NOMO-1 (cell line): ENCODE measurements at regions not wholly inside any gene's neighbourhood (a gene's known extent, or its start where the extent isn't known, plus 50 kb on each side); places are given as distances from the start of the nearest gene placed in this dataset.

ENCODE experiments used
- DNase-seq, 2 experiments: peaks; one replicate each; lab custom pipeline; 2025; ENCODE audit not compliant: unreplicated experiment in 2 of 2; lab: John Stamatoyannopoulos, UW

DNA sequence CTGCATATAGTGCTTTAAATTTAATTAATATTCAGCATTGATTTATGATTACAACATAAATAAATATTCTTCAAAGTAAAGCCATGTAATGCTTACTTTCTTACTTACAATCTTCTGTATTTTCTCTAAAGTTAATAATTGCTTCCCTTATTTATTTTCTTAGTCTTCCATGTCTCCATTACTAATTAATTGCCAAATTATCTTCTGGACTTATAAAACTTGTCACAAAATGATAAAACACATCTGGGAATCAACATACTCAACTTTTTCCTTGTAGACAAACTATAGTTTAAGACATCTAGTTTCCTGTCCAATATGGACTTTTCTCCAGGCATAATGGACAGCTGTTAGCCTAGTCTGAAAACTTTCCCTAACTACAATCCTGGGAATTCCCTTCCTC lies 466.6 kb downstream of the FLRT2 start:
- DNase-seq: no peak

DNA sequence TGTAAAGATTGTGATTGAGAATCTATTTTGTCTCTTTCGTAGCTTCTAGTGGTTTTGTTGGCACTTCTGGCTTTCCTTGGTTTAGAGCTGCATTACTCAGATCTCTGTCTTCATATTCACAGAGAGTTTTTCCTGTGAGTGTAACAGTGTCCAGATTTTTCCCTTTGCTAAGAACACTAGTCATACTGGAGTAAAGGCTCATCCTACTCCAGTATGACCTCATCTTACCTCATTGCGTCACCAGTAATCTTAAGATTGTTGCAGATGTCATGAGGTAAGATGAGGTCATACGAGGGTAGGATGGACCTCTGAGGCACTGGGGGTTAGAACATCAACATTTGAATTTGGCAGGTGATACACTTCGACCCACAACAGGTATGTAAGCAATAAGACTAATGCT lies 461.2 kb downstream of the FLRT2 start:
- DNase-seq: no peak

DNA sequence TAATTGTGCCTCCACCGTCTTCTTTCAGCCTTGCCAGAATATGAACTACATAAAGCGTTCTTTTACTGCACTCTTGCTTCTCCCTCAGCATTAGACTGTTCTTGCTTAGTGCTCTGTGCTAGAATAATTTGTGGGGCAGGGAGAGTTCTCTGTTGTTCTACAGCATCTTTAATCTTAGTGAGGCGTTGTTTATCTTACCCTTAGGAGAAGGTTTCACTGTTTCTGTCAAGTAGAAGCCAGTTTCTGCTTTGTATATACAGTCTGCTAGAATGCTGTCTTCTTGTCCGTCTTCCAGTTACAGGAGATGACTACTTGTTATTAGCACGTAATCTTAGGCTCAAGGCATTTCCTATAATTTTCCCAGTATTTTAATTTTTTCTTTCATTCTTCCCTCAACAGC lies 458.0 kb downstream of the FLRT2 start:
- DNase-seq: no peak

DNA sequence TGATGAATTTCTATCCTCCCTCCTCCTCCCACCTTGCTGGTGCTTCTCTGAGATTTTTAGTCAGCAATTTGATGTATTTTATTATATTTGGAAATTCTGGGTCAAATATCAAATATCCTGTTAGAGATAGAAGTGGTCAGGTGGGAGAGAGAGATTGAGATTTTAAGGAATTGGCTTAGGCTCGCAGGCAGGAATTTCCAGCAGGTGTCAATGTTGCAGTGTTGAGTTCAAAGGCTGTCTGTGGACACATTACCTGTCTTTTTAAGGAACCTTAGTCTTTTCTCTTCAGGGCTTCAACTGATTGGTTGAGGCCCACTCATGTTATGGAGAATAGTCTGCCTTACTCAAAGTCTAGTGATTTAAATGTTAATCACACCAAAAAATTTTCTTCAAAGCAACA lies 457.3 kb downstream of the FLRT2 start:
- DNase-seq: no peak

DNA sequence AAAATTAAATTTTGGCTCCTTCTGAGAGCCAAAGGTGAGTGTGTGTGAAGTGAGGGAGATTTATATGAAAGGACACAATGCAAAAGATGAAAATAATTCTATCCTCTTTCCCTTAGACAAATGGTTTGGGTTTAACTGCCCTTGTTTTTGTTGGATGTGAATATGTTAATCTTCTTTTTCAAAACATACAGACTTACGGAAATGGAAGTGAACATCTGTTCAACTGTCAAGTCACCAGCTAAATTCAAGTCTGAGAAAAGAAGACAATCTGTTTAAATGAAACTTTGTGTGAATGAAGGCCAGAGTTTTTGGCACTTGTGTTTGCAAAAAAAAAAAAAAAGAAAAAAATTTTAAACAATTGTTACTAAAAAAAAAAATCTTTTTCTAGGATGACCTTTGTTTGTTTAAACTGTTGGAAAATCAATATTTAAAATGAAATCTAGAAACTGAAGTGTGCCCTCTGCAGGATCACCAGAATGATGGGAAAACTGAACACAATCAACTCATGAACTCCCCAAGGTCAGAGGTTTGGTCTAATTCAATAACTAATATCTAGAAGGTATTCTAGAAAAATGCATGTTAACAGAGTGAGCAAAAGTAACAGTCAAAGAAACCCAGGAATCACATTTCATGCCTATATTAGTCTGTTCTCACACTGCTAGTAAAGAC lies 448.8 kb downstream of the FLRT2 start:
- no peak for DNase-seq

DNA sequence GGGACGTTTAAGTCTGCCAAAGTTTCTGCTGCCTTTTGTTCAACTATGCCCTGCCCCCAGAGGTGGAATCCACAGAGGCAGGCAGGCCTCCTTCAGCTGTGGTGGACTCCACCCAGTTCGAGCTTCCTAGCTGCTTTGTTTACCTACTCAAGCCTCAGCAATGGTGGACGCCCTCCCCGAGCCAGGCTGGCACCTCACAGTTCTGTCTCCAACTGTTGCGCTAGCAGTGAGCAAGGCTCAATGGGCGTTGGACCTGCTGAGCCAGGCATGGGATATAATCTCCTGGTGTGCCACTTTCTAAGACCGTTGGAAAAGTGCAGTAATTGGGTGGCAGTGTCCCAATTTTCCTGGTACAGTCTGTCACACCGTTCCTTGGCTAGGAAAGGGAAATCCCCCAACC lies 444.7 kb downstream of the FLRT2 start:
- no peak for DNase-seq

DNA sequence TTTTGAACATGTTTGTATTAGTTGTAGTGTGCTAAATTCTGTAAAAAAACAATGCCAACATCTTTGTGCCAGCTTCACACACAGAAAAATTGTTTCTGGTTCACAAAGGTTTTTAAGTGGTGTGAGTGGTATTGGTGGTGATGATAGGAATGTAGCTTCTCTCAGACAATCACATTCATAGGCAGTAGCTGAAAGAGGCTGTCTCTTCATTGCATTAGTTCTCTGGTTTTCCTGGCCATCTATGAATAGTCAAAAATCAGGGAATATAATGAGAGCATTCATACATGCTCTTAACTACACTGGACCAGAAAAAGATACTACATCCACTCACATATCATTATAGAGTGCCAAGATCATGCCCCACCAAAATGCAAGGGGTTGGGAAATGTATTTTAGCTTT lies 433.5 kb downstream of the FLRT2 start:
- DNase-seq: no peak

DNA sequence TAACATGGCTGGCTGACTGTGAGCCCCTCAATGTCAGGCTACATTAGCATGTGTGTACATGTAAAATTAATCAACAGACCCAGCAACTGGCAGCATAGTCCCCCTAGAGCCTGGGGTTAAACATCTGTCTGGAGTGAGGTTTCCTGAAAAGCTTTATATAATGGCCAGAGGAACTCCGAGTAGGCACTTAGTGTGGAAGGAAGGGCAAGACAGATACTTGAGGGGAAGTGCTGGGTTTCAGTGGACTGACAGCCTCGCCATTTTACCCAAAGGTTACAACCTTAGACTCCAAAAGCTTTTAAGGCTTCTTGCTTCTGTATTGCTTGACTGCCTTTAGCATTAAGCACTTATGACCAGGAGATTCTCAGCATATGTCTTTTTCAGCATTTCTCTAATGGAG lies 430.8 kb downstream of the FLRT2 start:
- DNase-seq: no peak

DNA sequence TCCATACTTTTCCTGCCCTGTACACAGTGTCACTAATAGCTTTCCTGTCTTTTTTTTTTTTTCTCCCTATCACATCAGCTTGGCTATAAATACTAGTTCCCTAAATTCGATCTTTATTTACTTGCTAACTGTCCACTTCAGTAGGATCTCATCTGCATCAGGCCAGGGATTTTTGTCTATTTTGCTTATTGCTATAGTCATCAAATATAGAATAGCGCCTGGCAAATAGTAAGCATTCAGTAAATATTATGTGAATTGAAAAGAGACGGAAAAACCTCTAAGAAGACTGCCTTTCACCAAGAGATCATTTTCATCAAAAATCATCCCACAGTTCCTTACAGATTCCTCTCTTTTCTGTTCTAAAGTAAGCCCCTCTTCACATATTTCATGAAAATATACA lies 429.1 kb downstream of the FLRT2 start:
- no peak for DNase-seq

DNA sequence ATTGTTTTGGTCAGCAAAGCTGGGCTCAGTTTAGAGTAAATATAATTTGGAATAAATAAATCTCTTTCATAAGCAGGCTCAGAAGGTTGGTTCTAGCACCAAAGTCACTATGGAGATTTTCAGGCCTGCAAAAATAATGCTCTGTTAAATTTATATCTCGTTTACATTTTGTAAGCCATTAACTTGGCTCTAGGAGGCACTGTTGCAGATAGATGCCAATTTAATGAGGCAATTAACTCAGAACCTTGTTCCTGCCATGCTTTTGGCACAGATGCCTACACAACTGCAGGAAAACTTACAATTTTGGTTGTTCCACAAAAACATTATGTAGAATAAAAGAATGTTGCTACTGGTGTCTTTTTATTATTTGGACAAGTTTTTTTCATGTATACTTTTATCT lies 428.1 kb downstream of the FLRT2 start:
- DNase-seq: no peak

DNA sequence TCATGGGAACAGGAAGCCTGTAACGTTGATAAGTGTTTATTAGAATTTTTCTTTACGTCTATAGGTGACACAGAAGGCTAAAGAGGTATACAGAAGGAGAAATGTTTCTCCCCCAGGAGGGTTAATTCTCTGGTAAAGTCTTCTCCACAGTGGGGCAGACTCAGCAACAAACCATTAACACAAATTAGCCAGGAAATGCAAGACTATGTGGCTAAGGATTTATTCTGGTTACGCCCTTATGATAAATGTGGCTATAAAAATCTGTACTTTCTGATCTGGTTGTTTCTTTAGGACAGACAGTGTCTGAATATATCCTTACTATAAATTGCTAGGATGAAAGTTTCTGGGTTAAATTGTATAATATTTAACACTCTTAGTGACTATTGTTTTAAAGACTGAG lies 423.3 kb downstream of the FLRT2 start:
- DNase-seq: no peak

DNA sequence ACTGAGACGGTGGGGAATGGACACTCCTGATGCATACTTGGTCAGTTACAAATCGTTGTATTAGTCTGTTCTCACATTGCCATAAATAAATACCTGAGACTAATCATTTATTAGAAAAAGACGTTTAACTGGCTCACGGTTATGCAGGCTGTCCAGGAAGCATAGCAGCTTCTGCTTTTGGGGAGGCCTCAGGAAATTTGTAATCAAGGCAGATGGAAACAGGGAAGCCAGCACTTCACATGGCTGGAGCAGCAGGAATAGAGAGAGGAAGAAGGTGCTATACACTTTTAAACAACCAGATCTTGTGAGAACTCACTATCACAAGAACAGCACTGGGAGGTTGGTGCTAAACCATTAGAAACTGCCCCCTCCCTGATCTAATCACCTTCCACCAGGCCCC lies 418.2 kb downstream of the FLRT2 start:
- peak; percentile 15 to 25 for DNase-seq

DNA sequence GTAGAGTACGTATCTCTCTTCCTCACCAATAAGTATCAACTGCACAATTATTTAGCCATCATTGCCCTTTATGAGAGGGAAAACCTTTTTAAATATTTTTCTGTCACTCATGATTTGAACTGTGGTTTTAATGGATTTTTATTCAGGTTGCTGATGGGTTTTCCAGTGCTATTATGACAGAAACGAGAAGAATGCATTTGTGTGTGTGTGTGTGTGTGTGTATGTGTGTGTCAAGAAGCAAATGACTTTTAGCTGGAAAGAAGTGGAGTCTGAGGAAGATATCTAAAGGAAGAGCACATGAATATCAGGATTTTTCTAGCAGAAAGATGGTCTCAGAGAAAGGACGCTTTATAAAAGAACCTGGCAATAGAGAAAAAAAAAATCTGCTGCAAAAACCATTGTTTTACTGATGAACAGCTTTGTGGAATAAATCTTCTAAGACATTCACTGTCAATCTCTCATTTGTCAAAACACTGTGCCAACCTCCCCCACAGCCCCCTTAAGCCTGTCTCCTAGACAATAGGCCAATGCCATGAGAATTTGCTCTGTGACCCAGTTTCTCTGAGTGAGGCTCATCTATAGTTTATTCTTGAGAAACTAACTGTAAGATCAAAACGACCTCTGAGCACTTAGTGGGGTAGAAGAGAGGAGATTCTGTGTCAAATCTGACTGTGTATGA lies 417.7 kb downstream of the FLRT2 start:
- DNase-seq: no peak

DNA sequence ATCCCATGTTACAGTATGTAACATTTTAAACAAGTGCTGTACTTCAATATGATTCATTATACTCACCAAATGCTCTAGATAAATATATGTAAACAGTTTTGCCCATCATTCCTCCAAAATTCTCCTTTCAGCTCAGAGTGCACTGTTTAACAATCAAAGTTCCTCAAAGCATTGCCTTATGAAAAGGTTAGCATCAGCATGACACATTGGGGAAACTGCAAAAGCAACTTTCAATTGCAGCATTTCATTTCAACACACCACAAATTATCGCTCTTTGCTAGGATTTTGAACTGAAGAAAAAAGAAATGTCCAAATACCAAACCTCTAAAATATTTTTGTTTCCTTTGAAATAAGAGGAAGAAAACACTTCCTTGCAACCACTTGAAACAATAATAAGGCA lies 413.2 kb downstream of the FLRT2 start:
- DNase-seq: peak; percentile 1 to 36

DNA sequence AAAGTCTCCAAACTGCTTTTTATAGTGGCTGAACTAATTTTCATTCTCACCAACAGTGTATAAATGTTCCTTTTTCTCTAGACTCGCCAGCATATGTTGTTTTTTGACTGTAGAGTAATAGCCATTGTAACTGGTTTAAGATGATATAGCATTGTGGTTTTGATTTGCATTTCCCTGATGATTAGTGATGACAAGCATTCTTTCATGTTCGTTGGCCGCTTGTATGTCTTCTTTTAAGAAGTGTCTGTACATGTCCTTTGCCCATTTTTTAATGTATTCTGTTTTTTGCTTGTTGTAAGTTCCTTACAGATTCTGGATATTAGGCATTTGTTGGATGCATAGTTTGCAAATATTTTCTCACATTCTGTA lies 404.9 kb downstream of the FLRT2 start:
- peak; percentile 0 to 43 for DNase-seq

DNA sequence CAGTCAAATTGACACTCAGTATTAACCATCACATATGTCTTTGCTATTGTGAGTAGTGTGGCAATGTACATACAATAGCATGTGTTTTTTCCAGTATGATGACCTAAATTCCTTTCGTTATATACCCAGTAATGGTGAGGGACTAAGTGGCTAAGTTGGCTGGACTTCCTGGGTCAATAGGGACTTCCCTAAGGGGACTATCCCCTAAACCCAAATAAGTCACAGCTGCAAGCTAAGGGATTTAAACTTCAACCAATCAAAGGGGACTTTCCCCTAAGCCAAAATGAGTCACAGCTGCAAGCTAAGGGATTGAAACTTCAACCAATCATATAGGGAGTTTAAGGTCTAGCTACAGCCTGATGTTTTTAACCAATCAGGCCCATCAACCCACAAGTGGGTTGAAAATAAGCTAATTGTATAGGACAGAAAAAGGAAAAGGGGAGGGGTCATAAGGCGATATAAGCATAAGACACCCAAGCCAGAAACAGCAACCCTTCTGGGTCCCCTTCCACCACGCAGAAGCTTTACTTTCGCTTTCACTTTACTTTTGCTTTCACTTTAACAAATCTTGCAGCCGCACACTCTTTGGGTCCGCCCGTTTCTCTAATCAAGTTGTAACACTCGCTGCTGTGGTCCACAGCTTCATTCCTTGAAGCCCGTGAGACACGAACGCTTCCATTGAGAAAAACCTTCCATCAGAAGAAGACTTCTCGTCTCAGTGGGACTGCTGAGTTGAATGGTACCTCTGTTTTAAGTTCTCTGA lies 404.4 kb downstream of the FLRT2 start:
- DNase-seq: peak; percentile 50 to 67

DNA sequence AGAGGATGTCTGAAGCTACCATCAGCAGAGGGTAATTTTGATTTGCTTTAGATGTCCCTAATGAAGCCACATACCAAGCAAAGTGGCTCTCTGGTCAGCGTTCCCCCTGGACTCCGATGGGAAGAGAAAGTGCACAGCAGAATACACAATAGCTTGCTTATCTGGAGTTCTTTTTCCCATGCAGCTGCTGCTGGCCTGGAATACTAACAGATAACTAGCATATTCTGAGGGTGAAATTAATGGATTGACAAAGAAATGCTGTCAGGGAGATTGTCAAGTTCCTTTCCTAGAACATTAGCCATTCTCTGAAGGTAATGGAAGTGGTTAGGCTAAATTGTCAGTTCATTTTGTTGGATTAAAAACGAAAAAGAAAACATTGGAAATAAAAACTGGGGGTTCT lies 391.3 kb downstream of the FLRT2 start:
- DNase-seq: no peak

DNA sequence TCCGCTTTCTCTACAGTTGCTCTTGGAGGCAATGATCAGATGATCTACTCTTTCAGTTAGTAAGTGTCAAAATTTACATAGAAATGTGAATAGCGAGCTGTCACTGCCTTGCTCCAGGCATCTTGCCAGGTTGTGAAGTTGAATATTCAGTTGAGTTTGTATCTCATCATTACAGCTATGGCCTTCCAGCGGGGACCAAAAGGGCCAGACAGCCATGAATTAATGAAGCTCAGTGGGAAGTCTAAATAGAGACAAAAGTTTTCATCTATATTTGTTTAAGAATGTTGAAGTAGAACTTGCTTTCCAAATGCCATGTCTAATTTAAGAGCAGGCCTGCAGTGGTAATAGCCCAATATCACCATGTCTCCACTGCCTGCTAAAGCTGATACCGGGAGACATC lies 387.8 kb downstream of the FLRT2 start:
- no peak for DNase-seq

DNA sequence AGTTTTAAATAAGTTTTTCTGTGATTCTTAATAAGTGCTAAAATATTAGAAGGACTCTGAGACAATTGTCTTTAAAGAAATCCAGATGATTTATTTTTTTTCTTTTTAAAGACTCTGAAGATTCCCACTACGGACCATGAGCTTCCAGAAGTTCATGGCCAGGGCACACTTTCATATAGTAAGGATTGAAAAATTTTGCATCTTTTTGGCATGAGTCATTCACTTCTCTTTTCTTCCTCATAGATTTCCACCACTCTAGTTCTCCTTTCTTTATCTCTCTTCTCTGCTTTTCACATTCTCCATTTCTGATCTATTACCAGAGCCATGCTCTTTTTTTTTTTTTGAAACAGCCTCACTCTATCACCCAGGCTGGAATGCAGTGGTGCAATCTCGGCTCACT lies 385.8 kb downstream of the FLRT2 start:
- DNase-seq: no peak

DNA sequence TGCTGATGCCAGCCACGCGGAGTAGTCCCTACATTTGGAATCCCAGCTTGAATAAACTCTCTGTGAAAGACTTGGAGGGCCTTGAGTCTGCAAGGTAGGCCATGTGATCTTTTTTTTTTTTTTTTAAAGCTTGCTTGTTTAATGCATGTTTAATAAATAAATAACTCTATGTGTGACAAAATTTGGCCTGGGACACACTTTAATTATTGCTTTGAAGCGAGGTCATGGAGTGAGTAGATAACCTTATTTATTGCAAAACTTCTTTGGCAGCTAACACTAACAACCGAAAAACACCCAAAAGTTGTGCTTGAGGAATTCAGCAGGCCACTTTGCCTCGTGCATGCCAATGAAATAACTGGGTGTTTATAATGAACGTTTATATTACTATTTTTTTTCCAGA lies 382.2 kb downstream of the FLRT2 start:
- DNase-seq: no peak

DNA sequence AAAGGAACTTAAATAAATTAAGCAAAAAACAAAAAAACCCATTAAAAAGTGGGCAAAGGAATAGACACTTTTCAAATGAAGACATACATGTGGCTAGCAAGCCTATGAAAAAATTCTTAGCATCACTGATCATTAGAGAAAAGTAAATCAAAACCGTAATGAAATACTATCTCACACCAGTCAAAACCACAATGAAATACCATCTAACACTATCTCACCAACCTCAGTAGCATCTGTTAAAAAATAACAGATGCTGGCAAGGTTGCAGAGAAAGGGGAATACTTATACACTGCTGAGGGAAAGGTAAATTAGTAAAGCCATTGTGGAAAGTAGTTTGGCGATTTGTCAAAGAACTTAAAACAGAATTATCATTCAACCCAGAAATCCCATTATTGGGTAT lies 381.1 kb downstream of the FLRT2 start:
- no peak for DNase-seq

DNA sequence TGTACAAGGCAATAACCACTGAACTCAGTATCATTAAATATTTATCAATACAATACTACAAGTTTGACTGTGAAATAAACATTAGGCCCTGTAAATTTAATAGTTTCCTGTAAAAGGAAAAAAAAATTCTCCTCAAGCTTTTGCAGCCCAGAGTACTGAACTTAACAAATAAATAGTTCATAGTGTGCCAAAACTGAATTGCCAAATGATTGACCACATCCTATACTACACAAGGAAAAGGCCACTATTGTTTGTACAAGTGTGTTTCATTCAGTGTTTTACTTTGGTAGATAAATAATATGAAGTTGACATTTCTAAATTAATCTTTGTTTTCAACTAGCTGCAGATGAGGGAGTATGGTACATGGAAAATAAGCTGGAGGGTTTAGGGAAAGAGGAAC lies 379.6 kb downstream of the FLRT2 start:
- DNase-seq: no peak
